ENCODE measurements at regions not wholly inside any gene's neighbourhood (a gene's known extent, or its start where the extent isn't known, plus 50 kb on each side); places are given as distances from the start of the nearest gene placed in this dataset.

- no peak for TF ChIP-seq CTCF (IDR thresholded peaks at IDR 0.05)
- no peak for TF ChIP-seq ZFX (IDR thresholded peaks at IDR 0.05; ENCODE audit: borderline replicate concordance)
These were observed 159.3 kb upstream of the GRK3 start for GRCh38 chr22:25404928-25405816.

Measured in 22Rv1 (cell line).